ENCODE measurements at regions not wholly inside any gene's neighbourhood (a gene's known extent, or its start where the extent isn't known, plus 50 kb on each side); places are given as distances from the start of the nearest gene placed in this dataset.

DNA sequence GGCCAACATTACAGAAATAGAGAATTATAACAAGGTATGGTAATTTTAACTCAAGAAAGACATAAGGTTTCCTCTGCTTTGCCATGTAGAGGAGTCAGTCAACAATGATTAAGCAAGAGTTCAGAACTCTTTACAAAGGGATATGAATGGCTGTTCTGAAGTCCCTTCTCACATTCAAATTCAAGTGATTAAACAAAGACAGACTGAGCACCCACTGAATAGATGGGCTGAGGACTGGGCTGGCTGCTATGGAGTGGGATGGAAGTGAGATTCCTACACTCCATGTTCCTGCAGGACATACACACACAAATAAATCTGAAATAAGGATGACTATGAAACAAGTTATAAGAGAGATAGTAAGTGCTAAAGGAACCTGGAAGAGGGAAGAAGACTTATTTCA is 199.0 kb upstream of the GRIP1 start:
- TF ChIP-seq, protein P1, sequence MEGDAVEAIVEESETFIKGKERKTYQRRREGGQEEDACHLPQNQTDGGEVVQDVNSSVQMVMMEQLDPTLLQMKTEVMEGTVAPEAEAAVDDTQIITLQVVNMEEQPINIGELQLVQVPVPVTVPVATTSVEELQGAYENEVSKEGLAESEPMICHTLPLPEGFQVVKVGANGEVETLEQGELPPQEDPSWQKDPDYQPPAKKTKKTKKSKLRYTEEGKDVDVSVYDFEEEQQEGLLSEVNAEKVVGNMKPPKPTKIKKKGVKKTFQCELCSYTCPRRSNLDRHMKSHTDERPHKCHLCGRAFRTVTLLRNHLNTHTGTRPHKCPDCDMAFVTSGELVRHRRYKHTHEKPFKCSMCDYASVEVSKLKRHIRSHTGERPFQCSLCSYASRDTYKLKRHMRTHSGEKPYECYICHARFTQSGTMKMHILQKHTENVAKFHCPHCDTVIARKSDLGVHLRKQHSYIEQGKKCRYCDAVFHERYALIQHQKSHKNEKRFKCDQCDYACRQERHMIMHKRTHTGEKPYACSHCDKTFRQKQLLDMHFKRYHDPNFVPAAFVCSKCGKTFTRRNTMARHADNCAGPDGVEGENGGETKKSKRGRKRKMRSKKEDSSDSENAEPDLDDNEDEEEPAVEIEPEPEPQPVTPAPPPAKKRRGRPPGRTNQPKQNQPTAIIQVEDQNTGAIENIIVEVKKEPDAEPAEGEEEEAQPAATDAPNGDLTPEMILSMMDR (conservative IDR thresholded peaks at IDR 0.05) = no peak
- H3K27ac ChIP-seq = no peak overlapping the region

DNA sequence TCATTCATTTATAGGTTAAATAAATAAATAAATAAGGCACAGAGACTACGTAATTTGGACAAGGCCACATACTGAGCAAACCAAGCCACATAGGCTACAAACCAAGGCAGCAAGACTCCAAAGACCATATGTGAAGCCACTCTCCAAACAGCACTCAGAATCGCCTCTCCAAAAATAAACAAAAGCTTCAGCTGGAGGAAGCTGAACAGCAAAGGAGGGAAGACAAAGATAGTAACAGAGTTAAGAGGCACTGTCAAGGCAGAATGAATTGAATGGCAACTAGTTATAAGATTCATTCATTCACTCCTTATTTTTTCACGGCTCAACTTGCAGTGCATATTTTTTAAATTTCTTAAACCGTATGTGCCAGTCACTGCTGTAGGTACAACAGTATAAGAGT is 200.5 kb upstream of the GRIP1 start:
- TF ChIP-seq, protein P1 (conservative IDR thresholded peaks at IDR 0.05) = no peak
- H3K27ac ChIP-seq = no peak overlapping the region

DNA sequence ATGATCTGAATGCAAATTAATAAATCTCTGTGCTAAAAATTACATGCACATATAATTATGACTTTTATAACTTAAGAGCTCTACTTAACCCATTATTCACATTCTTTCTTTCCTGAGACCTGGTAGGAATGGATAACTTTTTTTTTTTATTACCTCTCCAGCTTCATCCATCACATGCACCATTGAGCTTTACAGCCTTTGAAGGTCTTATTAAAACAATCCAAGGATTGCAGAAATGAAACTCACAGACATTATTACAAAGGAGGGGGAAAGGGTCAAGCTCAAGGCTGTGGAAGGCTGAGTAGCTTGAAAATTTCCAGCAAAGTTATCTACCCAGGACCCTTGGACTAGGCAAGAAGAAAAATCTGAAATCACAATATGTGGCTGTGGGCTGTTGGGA is 202.5 kb upstream of the GRIP1 start:
- TF ChIP-seq, protein P1 (conservative IDR thresholded peaks at IDR 0.05) = no peak
- no peak overlapping the region for H3K27ac ChIP-seq

DNA sequence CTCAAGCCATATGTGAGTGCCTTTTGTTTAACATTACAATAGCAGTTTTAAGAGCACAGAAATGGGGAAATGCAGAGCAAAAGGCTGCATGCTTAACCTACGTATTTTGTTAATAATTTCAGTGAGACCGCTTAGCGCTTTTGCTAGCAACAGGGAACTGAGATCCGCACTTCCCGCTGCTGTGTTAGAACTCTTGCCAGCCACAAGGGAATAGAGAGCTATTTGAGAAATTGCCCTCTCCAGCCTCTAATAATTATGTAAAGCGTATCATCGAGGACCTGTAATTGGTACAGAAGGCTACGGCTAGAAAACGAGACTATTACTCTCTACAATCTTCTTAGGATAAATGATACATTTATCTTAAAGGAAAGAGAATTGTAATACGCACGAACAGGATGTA is 205.2 kb upstream of the GRIP1 start:
- no peak overlapping the region for H3K27ac ChIP-seq
- TF ChIP-seq, protein P1 (conservative IDR thresholded peaks at IDR 0.05) = no peak

DNA sequence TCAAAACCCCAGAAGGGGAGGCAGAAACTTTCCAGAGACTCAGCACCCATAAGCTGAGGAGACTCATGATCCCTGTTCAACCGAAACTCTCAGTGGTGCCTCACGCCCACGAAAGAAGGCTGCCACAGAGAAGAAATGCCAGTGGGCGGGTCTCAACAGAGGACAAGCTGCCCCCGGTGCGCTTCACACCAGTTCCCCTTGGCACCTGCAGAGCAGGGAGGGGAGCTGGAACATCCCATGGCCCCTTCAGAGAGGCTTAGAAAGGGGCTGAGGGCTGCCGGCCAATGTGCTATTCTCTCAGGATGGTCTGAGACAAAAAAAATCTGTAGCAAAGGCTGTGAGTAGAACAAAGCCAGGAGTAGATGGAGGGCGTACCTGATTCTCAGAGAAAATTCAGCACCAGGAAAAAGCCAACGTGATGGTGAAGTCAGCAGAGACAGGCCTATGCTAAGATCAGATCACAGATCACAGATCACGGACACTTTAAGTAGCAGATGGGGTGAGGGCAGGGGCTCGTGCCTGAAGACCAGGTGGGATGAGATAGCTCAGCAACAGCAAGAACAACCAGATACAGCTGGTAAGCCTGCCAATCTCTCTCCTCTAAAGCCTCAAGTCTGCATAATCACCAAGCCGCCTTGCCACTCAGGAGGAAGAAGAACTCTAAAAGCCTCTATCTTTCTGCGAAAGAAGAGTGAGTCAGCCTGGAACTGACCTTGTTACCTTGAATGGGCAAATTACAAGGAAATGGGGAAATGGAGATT is 206.4 kb upstream of the GRIP1 start:
- TF ChIP-seq, protein P1 (conservative IDR thresholded peaks at IDR 0.05) = no peak
- no peak overlapping the region for H3K27ac ChIP-seq

DNA sequence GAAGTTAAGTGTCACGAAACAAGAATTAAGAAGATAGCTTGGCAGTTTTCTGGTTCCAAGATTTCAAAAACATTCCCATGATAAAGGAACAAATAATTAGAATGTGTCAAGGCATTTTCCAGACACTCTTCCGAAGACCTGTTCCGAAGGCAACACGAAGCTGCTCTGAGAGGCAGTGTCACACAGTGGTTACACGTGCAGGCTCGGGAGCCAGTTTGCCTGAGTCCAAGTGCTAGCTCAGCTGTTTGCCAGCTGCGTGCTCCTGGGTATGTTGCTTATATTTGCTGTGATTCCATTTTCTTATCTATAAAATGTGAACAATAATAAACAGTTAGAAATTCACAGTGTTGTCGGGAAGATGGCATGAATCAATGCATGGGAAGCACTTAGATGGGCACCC is 217.9 kb upstream of the GRIP1 start:
- TF ChIP-seq, protein P1 (conservative IDR thresholded peaks at IDR 0.05) = no peak
- H3K27ac ChIP-seq = no peak overlapping the region

DNA sequence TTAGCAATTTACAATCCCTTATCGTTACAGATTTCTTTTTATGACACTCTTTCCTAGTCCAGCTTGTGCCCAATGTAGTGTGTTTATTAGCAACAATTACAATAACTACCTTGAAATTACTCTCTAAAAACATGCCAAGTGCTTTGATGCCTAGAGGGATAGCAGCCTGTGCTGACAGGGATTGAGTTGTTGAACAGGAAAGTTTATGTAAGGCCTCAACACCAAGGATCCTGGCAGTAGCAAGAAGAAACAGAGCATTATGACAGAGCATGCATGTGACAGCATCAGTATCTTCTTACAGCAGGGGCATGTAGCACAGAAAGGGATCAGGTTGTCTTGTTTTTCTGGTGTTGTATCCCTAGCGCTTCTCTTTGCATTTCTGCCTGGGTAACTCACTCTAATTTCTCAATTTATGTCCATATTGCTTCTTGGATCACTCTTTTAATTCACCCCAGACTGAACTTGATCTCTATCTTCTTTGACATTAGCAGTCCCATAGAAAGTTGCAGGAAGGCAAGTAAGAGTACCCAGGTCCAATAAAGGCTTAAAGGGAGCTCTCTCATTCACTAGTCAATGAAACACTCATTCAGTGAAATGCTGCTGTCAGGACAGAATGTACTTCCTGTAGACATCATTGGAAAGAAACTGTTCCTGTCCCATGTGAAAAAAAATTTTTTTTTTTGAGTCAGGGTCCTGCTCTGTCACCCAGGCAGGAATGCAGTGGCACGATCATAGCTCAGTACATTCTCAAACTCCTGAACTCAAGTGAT is 220.0 kb upstream of the GRIP1 start:
- H3K27ac ChIP-seq = peak overlapping the region; percentile 44; the same call in 1 of the 2 replicates
- TF ChIP-seq, protein P1 (conservative IDR thresholded peaks at IDR 0.05) = no peak

All from VCaP (cell line).